GM12878 (cell line): ENCODE measurements at regions not wholly inside any gene's neighbourhood (a gene's known extent, or its start where the extent isn't known, plus 50 kb on each side); places are given as distances from the start of the nearest gene placed in this dataset.

Source experiments
- NR2C2 ChIP-seq: IDR thresholded peaks from 2 replicates; pipeline ENCODE4 v1.6.1; 2011; ENCODE audit warnings: borderline replicate concordance, low read depth; ENCODE audit not compliant: control insufficient read depth, insufficient read length
- PAX8 ChIP-seq: fragments of 450-650 bp; IDR thresholded peaks from 2 replicates; pipeline ENCODE4 v1.6.1; 2017; ENCODE audit warnings: mild to moderate bottlenecking, moderate library complexity
- POLR2A ChIP-seq: IDR thresholded peaks from 2 replicates; pipeline ENCODE4 v1.6.1; 2011; ENCODE audit warnings: low read depth, mild to moderate bottlenecking, low read length
- RFX5 ChIP-seq: IDR thresholded peaks from 2 replicates; pipeline ENCODE4 v1.6.1; 2011; ENCODE audit warnings: low read depth, low read length, improper control_type of control experiment
- TF ChIP-seq, protein P1 (sequence below), 3 experiments: IDR thresholded peaks in 2 of 3; conservative IDR thresholded peaks in 1 of 3; 2 replicates each; pipeline ENCODE4 v1.5.1; 2011; ENCODE audit warnings: low read depth in 3 of 3, low read length in 3 of 3, mild to moderate bottlenecking in 3 of 3, control low read depth in 2 of 3, moderate library complexity in 2 of 3, inconsistent platforms in 1 of 3, mixed read lengths in 1 of 3; ENCODE audit not compliant: control insufficient read depth in 2 of 3, insufficient read depth in 1 of 3; ENCODE audit errors: extremely low read depth in 1 of 3

GRCh38 chr3:168424059-168424734, 328.5 kb upstream of the GOLIM4 start:
- TF ChIP-seq NR2C2, result no peak
- TF ChIP-seq, protein P1, sequence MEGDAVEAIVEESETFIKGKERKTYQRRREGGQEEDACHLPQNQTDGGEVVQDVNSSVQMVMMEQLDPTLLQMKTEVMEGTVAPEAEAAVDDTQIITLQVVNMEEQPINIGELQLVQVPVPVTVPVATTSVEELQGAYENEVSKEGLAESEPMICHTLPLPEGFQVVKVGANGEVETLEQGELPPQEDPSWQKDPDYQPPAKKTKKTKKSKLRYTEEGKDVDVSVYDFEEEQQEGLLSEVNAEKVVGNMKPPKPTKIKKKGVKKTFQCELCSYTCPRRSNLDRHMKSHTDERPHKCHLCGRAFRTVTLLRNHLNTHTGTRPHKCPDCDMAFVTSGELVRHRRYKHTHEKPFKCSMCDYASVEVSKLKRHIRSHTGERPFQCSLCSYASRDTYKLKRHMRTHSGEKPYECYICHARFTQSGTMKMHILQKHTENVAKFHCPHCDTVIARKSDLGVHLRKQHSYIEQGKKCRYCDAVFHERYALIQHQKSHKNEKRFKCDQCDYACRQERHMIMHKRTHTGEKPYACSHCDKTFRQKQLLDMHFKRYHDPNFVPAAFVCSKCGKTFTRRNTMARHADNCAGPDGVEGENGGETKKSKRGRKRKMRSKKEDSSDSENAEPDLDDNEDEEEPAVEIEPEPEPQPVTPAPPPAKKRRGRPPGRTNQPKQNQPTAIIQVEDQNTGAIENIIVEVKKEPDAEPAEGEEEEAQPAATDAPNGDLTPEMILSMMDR (IDR thresholded peaks at IDR 0.05 in 2 of 3, conservative IDR thresholded peaks at IDR 0.05 in 1 of 3; ENCODE audit: control insufficient read depth in 2 of 3, extremely low read depth in 1 of 3, insufficient read depth in 1 of 3, low read depth in 3 of 3, low read length in 3 of 3), result no peak
- TF ChIP-seq PAX8, result no peak
- TF ChIP-seq POLR2A, result no peak
- no peak for TF ChIP-seq RFX5
